Astrocyte (in vitro differentiated cells and primary cell): ENCODE measurements at regions not wholly inside any gene's neighbourhood (a gene's known extent, or its start where the extent isn't known, plus 50 kb on each side); places are given as distances from the start of the nearest gene placed in this dataset.
A peak's percentile ranks its signal among the peaks of the same experiment; 100 is the strongest.
"Not testable (repeated sequence)": the region's sequence is repeated elsewhere in the genome, so short reads cannot be mapped to it uniquely, and the experiment has no call there.

Source experiments
- DNase-seq: peaks from one replicate; pipeline ENCODE4 v3.0.0-alpha.2; 2010; ENCODE audit warnings: low read depth
- FAIRE-seq: peaks from 2 replicates; lab custom pipeline; 2011; peaks lifted over from hg19 to GRCh38; lab: Jason Lieb, UNC
- H2AFZ ChIP-seq: 2 replicates; pipeline ENCODE4 v1.6.0; 2012; ENCODE audit warnings: low read depth, low read length, inconsistent platforms
- H3K27ac ChIP-seq: 2 replicates; pipeline ENCODE4 v1.5.1; 2011; ENCODE audit warnings: low read depth, low read length, inconsistent platforms
- H3K27me3 ChIP-seq: 2 replicates; pipeline ENCODE4 v1.6.0; 2011; ENCODE audit warnings: low read length, inconsistent platforms; ENCODE audit not compliant: insufficient read depth
- H3K36me3 ChIP-seq: 2 replicates; pipeline ENCODE4 v1.5.1; 2011; ENCODE audit warnings: low read length, inconsistent platforms; ENCODE audit not compliant: insufficient read depth
- H3K4me1 ChIP-seq: 2 replicates; pipeline ENCODE4 v1.5.1; 2011; ENCODE audit warnings: low read length, inconsistent platforms; ENCODE audit not compliant: insufficient read depth
- H3K4me2 ChIP-seq: 2 replicates; pipeline ENCODE4 v1.6.0; 2012; ENCODE audit warnings: low read length, inconsistent platforms
- H3K4me3 ChIP-seq: 2 replicates; pipeline ENCODE4 v1.5.1; 2011; ENCODE audit warnings: low read depth, mild to moderate bottlenecking, low read length, inconsistent platforms; ENCODE audit not compliant: insufficient read depth
- H3K79me2 ChIP-seq: 2 replicates; pipeline ENCODE4 v1.6.0; 2012; ENCODE audit warnings: mild to moderate bottlenecking, low read length, inconsistent platforms; ENCODE audit not compliant: insufficient read depth
- H3K9ac ChIP-seq: 2 replicates; pipeline ENCODE4 v1.6.0; 2012; ENCODE audit warnings: mild to moderate bottlenecking, low read length, inconsistent platforms
- H3K9me3 ChIP-seq: 2 replicates; pipeline ENCODE4 v1.5.1; 2012; ENCODE audit warnings: low read depth, mild to moderate bottlenecking, low read length, inconsistent platforms; ENCODE audit not compliant: insufficient read depth
- H4K20me1 ChIP-seq: 2 replicates; pipeline ENCODE4 v1.6.0; 2012; ENCODE audit warnings: low read length, inconsistent platforms; ENCODE audit not compliant: insufficient read depth
- H3K27ac Mint-ChIP-seq: one replicate; pipeline ENCODE4 v1.8.0; 2021; ENCODE audit warnings: mild to moderate bottlenecking, mixed read lengths; ENCODE audit not compliant: unreplicated experiment
- H3K27me3 Mint-ChIP-seq: one replicate; pipeline ENCODE4 v1.8.0; 2021; ENCODE audit warnings: low read depth, mixed read lengths; ENCODE audit not compliant: unreplicated experiment
- H3K36me3 Mint-ChIP-seq: one replicate; pipeline ENCODE4 v1.8.0; 2021; ENCODE audit warnings: low read depth, mixed read lengths; ENCODE audit not compliant: unreplicated experiment
- H3K4me1 Mint-ChIP-seq: one replicate; pipeline ENCODE4 v1.8.0; 2021; ENCODE audit warnings: low read depth, mixed read lengths; ENCODE audit not compliant: unreplicated experiment
- H3K4me3 Mint-ChIP-seq: one replicate; pipeline ENCODE4 v1.8.0; 2021; ENCODE audit warnings: mild to moderate bottlenecking, moderate library complexity, mixed read lengths; ENCODE audit not compliant: unreplicated experiment
- H3K9me3 Mint-ChIP-seq: one replicate; pipeline ENCODE4 v1.8.0; 2021; ENCODE audit warnings: mild to moderate bottlenecking, mixed read lengths; ENCODE audit not compliant: unreplicated experiment
- CTCF ChIP-seq: IDR thresholded peaks from 2 replicates; pipeline ENCODE4 v1.5.1; 2011; ENCODE audit warnings: low read depth, mild to moderate bottlenecking, inconsistent platforms, low read length, moderate library complexity; ENCODE audit not compliant: insufficient read depth
- EZH2 ChIP-seq: IDR thresholded peaks from 2 replicates; pipeline ENCODE4 v1.6.1; 2012; ENCODE audit warnings: mild to moderate bottlenecking, low read length, inconsistent platforms; ENCODE audit not compliant: insufficient read depth

GRCh38 chr4:13698296-13698695 lies 70.8 kb upstream of the BOD1L1 start:
- no peaks in the 10 kb centered on the region for H3K4me1 Mint-ChIP-seq
- Histone ChIP-seq H4K20me1 (no peaks in the 10 kb centered on the region), H2AFZ (no peak overlapping the region), H3K9ac (no peak overlapping the region), H3K4me1 (peaks cover 11% of the 10 kb centered on the region), H3K27me3 (no peaks in the 10 kb centered on the region), H3K79me2 (no peaks in the 10 kb centered on the region), H3K4me3 (no peak overlapping the region), H3K27ac (no peak overlapping the region), H3K9me3 (no peaks in the 10 kb centered on the region), H3K36me3 (no peaks in the 10 kb centered on the region), H3K4me2 (no peak overlapping the region)
- H3K9me3 Mint-ChIP-seq = no peaks in the 10 kb centered on the region
- TF ChIP-seq EZH2 (no peak), CTCF (no peak)
- H3K27me3 Mint-ChIP-seq = peaks cover 3% of the 10 kb centered on the region
- H3K4me3 Mint-ChIP-seq = no peak overlapping the region
- no peak for DNase-seq
- H3K36me3 Mint-ChIP-seq = no peaks in the 10 kb centered on the region
- no peak overlapping the region for H3K27ac Mint-ChIP-seq
- peak; percentile 65 for FAIRE-seq

GRCh38 chr4:13700021-13700857 lies 72.7 kb upstream of the BOD1L1 start:
- TF ChIP-seq CTCF (no peak), EZH2 (no peak)
- no peaks in the 10 kb centered on the region for H3K36me3 ChIP-seq
- peak overlapping the region; percentile 68 for H3K4me2 ChIP-seq
- Mint-ChIP-seq H3K4me1 (no peaks in the 10 kb centered on the region), H3K4me3 (no peak overlapping the region), H3K36me3 (no peaks in the 10 kb centered on the region), H3K27me3 (peaks cover 3% of the 10 kb centered on the region), H3K27ac (no peak overlapping the region), H3K9me3 (no peaks in the 10 kb centered on the region)
- no peak overlapping the region for H3K9ac ChIP-seq
- H3K79me2 ChIP-seq = no peaks in the 10 kb centered on the region
- no peaks in the 10 kb centered on the region for H3K27me3 ChIP-seq
- H3K27ac ChIP-seq = peak overlapping the region; percentile 64
- H3K4me1 ChIP-seq = peaks cover 11% of the 10 kb centered on the region
- DNase-seq (peak; percentile 87), FAIRE-seq (peak; percentile 76)
- H4K20me1 ChIP-seq = no peaks in the 10 kb centered on the region
- no peak overlapping the region for H2AFZ ChIP-seq
- no peaks in the 10 kb centered on the region for H3K9me3 ChIP-seq
- no peak overlapping the region for H3K4me3 ChIP-seq

GRCh38 chr4:13700858-13701140 lies 73.3 kb upstream of the BOD1L1 start:
- H3K27ac Mint-ChIP-seq, H4K20me1 ChIP-seq, H3K27me3 Mint-ChIP-seq, H3K36me3 ChIP-seq, FAIRE-seq, H3K36me3 Mint-ChIP-seq, DNase-seq, H3K9me3 Mint-ChIP-seq, H3K4me1 Mint-ChIP-seq, H3K79me2 ChIP-seq, H3K27ac ChIP-seq, H3K9me3 ChIP-seq, H3K9ac ChIP-seq, H3K4me3 ChIP-seq, H2AFZ ChIP-seq, H3K27me3 ChIP-seq, H3K4me3 Mint-ChIP-seq: not testable (repeated sequence)
- Histone ChIP-seq H3K4me1 (peaks cover 11% of the 10 kb centered on the region), H3K4me2 (peak overlapping the region; percentile 68)
